RWPE1 (cell line): ENCODE measurements at regions not wholly inside any gene's neighbourhood (a gene's known extent, or its start where the extent isn't known, plus 50 kb on each side); places are given as distances from the start of the nearest gene placed in this dataset.

ENCODE experiments used
- CTCF ChIA-PET: fragments of 350-600 bp; sonication (Branson Sonifier 250); formaldehyde crosslinking; extraction: SDS; loops from one replicate; lab custom pipeline; 2021; lab: Yijun Ruan, JAX
- POLR2A ChIA-PET: fragments of 400-600 bp; formaldehyde crosslinking; extraction: SDS; loops from one replicate; lab custom pipeline; 2020; ENCODE audit warnings: antibody characterized with exemption; ENCODE audit not compliant: low non-redundant PET; lab: Yijun Ruan, JAX
- DNase-seq: peaks from one replicate; pipeline ENCODE4 v3.0.0; 2012; ENCODE audit warnings: low spot score
- H3K27ac ChIP-seq: fragments of 450-650 bp; 2 replicates; pipeline ENCODE4 v1.5.1; 2017
- TF ChIP-seq, protein P1 (sequence below): fragments of 450-650 bp; conservative IDR thresholded peaks from 2 replicates; pipeline ENCODE4 v1.5.1; 2017; ENCODE audit warnings: low read depth, mild to moderate bottlenecking

- TF ChIP-seq, protein P1, sequence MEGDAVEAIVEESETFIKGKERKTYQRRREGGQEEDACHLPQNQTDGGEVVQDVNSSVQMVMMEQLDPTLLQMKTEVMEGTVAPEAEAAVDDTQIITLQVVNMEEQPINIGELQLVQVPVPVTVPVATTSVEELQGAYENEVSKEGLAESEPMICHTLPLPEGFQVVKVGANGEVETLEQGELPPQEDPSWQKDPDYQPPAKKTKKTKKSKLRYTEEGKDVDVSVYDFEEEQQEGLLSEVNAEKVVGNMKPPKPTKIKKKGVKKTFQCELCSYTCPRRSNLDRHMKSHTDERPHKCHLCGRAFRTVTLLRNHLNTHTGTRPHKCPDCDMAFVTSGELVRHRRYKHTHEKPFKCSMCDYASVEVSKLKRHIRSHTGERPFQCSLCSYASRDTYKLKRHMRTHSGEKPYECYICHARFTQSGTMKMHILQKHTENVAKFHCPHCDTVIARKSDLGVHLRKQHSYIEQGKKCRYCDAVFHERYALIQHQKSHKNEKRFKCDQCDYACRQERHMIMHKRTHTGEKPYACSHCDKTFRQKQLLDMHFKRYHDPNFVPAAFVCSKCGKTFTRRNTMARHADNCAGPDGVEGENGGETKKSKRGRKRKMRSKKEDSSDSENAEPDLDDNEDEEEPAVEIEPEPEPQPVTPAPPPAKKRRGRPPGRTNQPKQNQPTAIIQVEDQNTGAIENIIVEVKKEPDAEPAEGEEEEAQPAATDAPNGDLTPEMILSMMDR: no peak
- POLR2A ChIA-PET: no interaction called here
These were observed 203.1 kb downstream of the TM9SF2 start for GRCh38 chr13:99704390-99704789.

DNA sequence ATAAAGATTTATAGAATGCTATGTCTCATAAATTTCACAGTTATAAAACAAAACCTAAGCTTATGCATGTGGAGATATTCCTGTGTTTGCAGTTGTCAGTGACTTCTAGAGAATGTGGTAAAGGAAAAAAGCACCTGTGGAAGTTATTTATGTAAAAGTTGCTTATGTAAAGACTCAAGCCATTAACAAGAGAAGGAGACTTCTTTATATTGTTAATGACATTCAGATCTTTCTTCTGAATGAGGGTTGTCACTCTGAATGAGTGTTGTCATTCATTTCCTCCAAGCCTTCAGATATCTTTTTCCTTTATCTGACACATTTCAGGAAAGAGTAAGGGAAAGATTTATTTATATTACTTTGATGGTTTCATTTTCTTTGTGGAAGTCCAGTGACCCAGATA is 202.6 kb downstream of the TM9SF2 start:
- ChIA-PET CTCF (no interaction called here), POLR2A (no interaction called here)
- no peak for DNase-seq
- H3K27ac ChIP-seq: no peak overlapping the region
- TF ChIP-seq, protein P1: no peak

More at GRCh38 chr13:99704390-99704789, 203.1 kb downstream of the TM9SF2 start:
- CTCF ChIA-PET: no interaction called here
- no peak overlapping the region for H3K27ac ChIP-seq
- no peak for DNase-seq

GRCh38 chr13:99702687-99703319 is 201.5 kb downstream of the TM9SF2 start:
- CTCF ChIA-PET: interaction anchor here (0.7 kb wide), 1 partner anchor 800 kb away, joined by 6 read pairs; no protein-coding TSS in a partner anchor
- DNase-seq: no peak
- TF ChIP-seq, protein P1: no peak
- POLR2A ChIA-PET: interaction anchor here (0.5 kb wide), 1 partner anchor 11 kb away, joined by 3 read pairs; no protein-coding TSS in a partner anchor
- H3K27ac ChIP-seq: no peak overlapping the region

DNA sequence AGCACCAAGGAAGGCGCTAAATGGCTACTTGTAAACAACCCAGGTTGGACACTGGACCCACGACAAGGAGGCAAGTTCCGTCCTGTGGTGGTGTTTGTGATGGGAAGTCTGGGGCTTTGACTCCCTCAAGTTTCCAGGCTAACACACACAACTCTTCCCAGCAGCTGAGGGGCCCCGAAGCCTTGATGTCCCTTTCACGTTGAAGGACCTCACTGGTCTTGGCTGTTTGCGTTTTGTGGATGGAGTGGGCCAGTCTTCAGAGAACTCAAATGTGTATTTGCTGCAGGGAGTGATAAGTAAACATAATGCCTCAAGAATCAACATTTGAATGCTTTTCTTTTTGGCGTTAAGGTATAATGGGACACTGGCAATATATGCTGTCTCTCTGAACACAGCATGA is 199.2 kb downstream of the TM9SF2 start:
- TF ChIP-seq, protein P1: no peak
- H3K27ac ChIP-seq: no peak overlapping the region
- DNase-seq: no peak
- CTCF ChIA-PET: no interaction called here
- POLR2A ChIA-PET: no interaction called here

- CTCF ChIA-PET: interaction anchor here (0.7 kb wide), 1 partner anchor 1377 kb away, joined by 3 read pairs; no protein-coding TSS in a partner anchor
- no peak overlapping the region for H3K27ac ChIP-seq
- POLR2A ChIA-PET: no interaction called here
- no peak for DNase-seq
- TF ChIP-seq, protein P1: no peak
These were observed 197.5 kb downstream of the TM9SF2 start for GRCh38 chr13:99698816-99699099.

DNA sequence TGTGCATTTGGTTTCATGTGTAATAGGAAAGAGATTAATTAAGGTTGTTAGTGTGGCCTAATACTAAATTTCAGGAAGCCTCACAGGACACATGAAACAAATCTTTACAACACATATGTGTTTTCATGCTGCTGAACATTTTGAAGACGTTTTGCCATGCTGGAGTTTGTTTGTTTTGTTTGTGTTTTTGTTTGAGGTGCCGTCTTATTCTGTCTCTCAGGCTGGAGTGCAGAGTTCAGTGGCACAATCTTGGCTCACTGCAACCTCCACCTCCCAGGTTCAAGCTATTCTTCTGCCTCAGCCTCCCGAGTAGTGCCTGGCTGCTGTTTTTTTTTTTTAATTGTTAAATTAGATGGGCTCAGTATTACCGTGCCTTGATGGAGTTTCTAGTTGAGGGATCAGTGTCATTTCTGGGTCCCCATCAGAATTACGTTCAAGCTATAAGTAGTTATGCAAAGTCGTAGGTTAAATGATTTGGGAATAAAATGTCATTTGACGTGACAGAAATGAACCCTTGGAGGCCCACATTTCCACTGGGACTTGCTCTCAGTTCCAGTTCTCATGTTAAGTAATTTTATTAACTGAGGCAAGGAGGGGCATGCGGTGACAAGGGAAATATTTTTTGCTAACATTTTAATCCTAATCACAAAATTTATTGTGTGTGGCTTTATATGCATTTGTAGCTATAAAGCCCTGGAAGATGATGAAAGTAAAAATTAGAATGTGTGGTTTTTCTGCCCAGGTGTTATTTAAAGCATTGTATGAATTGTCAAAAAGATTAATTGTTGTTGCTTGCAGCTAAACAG is 196.9 kb downstream of the TM9SF2 start:
- ChIA-PET POLR2A (no interaction called here), CTCF (interaction anchor here (0.7 kb wide), 1 partner anchor 1377 kb away, joined by 3 read pairs; no protein-coding TSS in a partner anchor)
- no peak for DNase-seq
- no peak overlapping the region for H3K27ac ChIP-seq
- TF ChIP-seq, protein P1: no peak
